Spleen (tissue), 11 donors: ENCODE measurements at regions not wholly inside any gene's neighbourhood (a gene's known extent, or its start where the extent isn't known, plus 50 kb on each side); places are given as distances from the start of the nearest gene placed in this dataset.

ENCODE experiments used
- DNase-seq: peaks from one replicate; pipeline ENCODE4 v3.0.0-alpha.2; 2020
- H3K27ac ChIP-seq, 8 donors: fragments of 200-600 bp; sonication (generic) in 7 of 8; 1 replicate in 4 of 8; 2 replicates in 4 of 8; pipeline versions ENCODE4 v1.5.0 to v1.8.0; 2016 to 2021; ENCODE audit warnings: inconsistent platforms in 4 of 8, mild to moderate bottlenecking in 4 of 8, moderate library complexity in 1 of 8
- H3K27me3 ChIP-seq, 7 donors: fragments of 200-600 bp; sonication (generic) in 6 of 7; replicated peaks in 1 of 7; 1 replicate in 4 of 7; 2 replicates in 3 of 7; pipeline versions ENCODE4 v1.5.0 to v1.8.0; 2016 to 2021; ENCODE audit warnings: inconsistent platforms in 3 of 7, mild to moderate bottlenecking in 1 of 7
- H3K36me3 ChIP-seq, 6 donors: fragments of 200-600 bp; sonication (generic) in 5 of 6; 1 replicate in 4 of 6; 2 replicates in 2 of 6; pipeline versions ENCODE4 v1.5.0 to v1.8.0; 2016 to 2021; ENCODE audit warnings: inconsistent platforms in 2 of 6
- H3K4me1 ChIP-seq, 6 donors: fragments of 200-600 bp; sonication (generic) in 5 of 6; 1 replicate in 3 of 6; 2 replicates in 3 of 6; pipeline versions ENCODE4 v1.5.0 to v1.8.0; 2016 to 2021; ENCODE audit warnings: inconsistent platforms in 3 of 6
- H3K4me3 ChIP-seq, 8 donors: fragments of 200-600 bp; sonication (generic) in 7 of 8; 1 replicate in 4 of 8; 2 replicates in 4 of 8; pipeline versions ENCODE4 v1.5.0 to v1.8.0; 2016 to 2021; ENCODE audit warnings: inconsistent platforms in 4 of 8, mild to moderate bottlenecking in 4 of 8, moderate library complexity in 2 of 8
- H3K9me3 ChIP-seq, 8 donors: fragments of 200-600 bp; sonication (generic) in 7 of 8; 1 replicate in 4 of 8; 2 replicates in 4 of 8; pipeline versions ENCODE4 v1.5.0 to v1.8.0; 2016 to 2021; ENCODE audit warnings: inconsistent platforms in 4 of 8
- POLR2A ChIP-seq, 3 donors: fragments of 450-650 bp; IDR thresholded peaks; one replicate each; pipeline ENCODE4 v1.5.1; 2017; ENCODE audit warnings: antibody characterized with exemption in 3 of 3, mild to moderate bottlenecking in 1 of 3
- POLR2AphosphoS5 ChIP-seq, 3 donors: sonication (generic); formaldehyde crosslinking; IDR thresholded peaks; one replicate each; pipeline ENCODE4 v1.5.1; 2017; ENCODE audit warnings: antibody characterized with exemption in 3 of 3
- WGBS, 5 donors: extraction: QIAGEN DNeasy Blood & Tissue Kit in 3 of 5; methylation state at CpG; one replicate each; pipeline versions ENCODE4 v1.1.5 to v1.1.7; 2013 to 2018; 5-methylcytosine and 5-hydroxymethylcytosine counted together
- intact Hi-C: fragments of 100-400 bp; cut with DNase I; formaldehyde crosslinking; loops from one replicate; pipeline ENCODE4 v1.15.0; 2023; ENCODE audit warnings: low total_unique reads
- TF ChIP-seq, protein P1 (sequence below), 11 experiments: fragments of 200-600 bp in 7 of 11; fragments of 450-650 bp in 4 of 11; sonication (generic) in 4 of 11; IDR thresholded peaks in 8 of 11; conservative IDR thresholded peaks in 3 of 11; 1 replicate in 7 of 11; 2 replicates in 4 of 11; pipeline versions ENCODE4 v1.4.0 to v1.8.0; 2016 to 2021; ENCODE audit warnings: antibody characterized with exemption in 11 of 11, inconsistent platforms in 4 of 11, mild to moderate bottlenecking in 1 of 11
- donor health status: healthy with polysubstance abuse.
- donor health status: DM: no; HTN: no; CAD: no; lungs with moderate emphysema.
- donor health status: DM: no; HTN: no; CAD: no.
- donor health status: Bipolar disorder and iron deficiency.
- donor health status: healthy.
- donor health status: DM: no; HTN: no; CAD: no.
- donor health status: DM: yes; HTN: yes; CAD: no.

DNA sequence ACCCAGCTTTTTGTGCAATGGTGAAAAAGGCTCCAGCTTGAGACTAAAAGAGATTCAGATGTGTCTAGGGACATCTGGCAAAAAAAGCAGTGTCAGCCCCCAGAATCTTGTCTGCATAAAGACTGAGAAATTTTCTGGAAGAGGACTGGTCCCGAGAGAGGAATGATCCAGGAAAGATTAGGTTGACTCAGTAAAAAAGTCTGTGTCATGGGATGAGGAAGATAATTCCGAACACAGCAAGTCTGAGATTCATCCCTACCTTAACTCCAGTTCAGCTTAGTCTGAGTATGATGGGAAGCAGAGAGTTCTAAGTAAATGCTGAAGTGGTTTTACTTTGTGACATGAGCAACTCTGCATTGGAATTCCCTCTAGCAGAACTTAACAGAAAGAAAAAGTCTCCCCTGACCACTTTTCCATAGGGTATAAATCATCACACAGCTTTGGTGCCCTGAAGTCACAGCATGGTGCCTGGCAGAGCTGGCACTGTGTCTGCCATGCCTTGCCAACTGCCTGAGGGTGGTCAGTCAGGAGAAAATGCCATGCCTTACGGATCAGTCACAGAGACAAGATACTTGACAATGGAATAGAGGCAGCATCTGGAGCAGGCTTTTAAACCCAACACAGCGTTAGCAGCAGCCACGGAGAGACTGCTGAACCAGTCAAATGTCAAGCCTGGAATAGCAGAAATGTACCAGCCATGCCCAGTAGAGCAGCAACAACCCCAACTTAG is 153.4 kb downstream of the ZC3H11B start:
- TF ChIP-seq, protein P1, sequence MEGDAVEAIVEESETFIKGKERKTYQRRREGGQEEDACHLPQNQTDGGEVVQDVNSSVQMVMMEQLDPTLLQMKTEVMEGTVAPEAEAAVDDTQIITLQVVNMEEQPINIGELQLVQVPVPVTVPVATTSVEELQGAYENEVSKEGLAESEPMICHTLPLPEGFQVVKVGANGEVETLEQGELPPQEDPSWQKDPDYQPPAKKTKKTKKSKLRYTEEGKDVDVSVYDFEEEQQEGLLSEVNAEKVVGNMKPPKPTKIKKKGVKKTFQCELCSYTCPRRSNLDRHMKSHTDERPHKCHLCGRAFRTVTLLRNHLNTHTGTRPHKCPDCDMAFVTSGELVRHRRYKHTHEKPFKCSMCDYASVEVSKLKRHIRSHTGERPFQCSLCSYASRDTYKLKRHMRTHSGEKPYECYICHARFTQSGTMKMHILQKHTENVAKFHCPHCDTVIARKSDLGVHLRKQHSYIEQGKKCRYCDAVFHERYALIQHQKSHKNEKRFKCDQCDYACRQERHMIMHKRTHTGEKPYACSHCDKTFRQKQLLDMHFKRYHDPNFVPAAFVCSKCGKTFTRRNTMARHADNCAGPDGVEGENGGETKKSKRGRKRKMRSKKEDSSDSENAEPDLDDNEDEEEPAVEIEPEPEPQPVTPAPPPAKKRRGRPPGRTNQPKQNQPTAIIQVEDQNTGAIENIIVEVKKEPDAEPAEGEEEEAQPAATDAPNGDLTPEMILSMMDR (IDR thresholded peaks at IDR 0.05 in 8 of 11, conservative IDR thresholded peaks at IDR 0.05 in 3 of 11): no peak
- TF ChIP-seq POLR2AphosphoS5 (IDR thresholded peaks at IDR 0.05): no peak
- no peak for TF ChIP-seq POLR2A (IDR thresholded peaks at IDR 0.05)
- WGBS, 5 donors: 79 to 86% (median 83%) methylated on average over 5 of the region's 5 CpGs
- Histone ChIP-seq H3K9me3 (no peaks in the 10 kb centered on the region), H3K36me3 (no peaks in the 10 kb centered on the region), H3K4me3 (no peak overlapping the region), H3K27me3 (no peaks in the 10 kb centered on the region), H3K27ac (peak overlapping the region in 3 of 8 donors; percentile 50 to 70 (median 65)), H3K4me1 (no peaks in the 10 kb centered on the region)
- DNase-seq: no peak
- intact Hi-C loops: no loop called here

DNA sequence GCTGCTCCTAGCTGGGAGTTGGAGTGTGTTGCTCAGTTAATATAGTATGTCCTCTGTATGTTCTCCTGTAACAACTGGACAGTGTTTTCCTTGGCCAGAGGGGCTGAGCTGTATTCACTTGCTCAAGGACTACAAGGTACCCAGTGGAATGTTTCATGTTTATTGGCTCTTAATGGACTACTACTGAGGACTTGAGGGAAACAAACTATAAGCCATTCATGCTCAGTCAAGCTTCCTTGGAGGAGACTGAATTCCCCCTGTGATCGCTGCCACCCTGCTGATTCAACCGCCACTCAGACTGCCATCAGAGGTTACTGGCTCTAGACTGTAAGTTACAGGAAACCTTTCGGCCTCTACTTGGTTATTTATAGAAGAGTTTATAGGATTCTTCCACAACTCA is 166.6 kb downstream of the ZC3H11B start:
- no peak for DNase-seq
- TF ChIP-seq POLR2A (IDR thresholded peaks at IDR 0.05): no peak
- TF ChIP-seq, protein P1 (IDR thresholded peaks at IDR 0.05 in 8 of 11, conservative IDR thresholded peaks at IDR 0.05 in 3 of 11): no peak
- TF ChIP-seq POLR2AphosphoS5 (IDR thresholded peaks at IDR 0.05): no peak
- 57 to 87% (median 75%) methylated on average over 3 of the region's 3 CpGs for WGBS, 5 donors
- intact Hi-C loops: no loop called here
- Histone ChIP-seq H3K27ac (no peak overlapping the region), H3K27me3 (no peaks in the 10 kb centered on the region), H3K36me3 (no peaks in the 10 kb centered on the region), H3K4me3 (no peak overlapping the region), H3K4me1 (no peaks in the 10 kb centered on the region), H3K9me3 (no peaks in the 10 kb centered on the region)

DNA sequence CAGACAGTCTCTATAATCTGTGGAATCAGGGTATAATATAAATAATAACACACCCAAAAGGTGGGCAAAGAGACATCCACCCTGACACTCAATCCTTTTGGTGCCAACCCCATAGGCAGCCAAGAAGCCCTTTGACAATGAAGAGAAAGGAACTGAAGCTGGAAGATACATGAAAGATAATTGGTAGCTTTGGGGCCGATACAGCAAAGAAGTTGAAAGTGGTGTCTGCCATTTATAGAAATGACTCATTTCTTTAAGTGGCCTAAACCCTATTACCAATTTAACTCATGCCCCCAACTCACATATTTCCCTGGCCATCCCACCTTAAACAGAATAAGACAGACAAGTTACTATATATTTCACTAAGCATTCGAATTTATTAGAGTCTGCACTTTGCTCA is 167.0 kb downstream of the ZC3H11B start:
- Histone ChIP-seq H3K4me3 (no peak overlapping the region), H3K36me3 (no peaks in the 10 kb centered on the region), H3K27ac (no peak overlapping the region), H3K9me3 (no peaks in the 10 kb centered on the region), H3K4me1 (no peaks in the 10 kb centered on the region), H3K27me3 (no peaks in the 10 kb centered on the region)
- TF ChIP-seq POLR2AphosphoS5 (IDR thresholded peaks at IDR 0.05): no peak
- no peak for TF ChIP-seq POLR2A (IDR thresholded peaks at IDR 0.05)
- TF ChIP-seq, protein P1 (IDR thresholded peaks at IDR 0.05 in 8 of 11, conservative IDR thresholded peaks at IDR 0.05 in 3 of 11): no peak
- intact Hi-C loops: no loop called here
- 78 to 87% (median 80%) methylated on average over 2 of the region's 2 CpGs for WGBS, 5 donors
- DNase-seq: no peak

DNA sequence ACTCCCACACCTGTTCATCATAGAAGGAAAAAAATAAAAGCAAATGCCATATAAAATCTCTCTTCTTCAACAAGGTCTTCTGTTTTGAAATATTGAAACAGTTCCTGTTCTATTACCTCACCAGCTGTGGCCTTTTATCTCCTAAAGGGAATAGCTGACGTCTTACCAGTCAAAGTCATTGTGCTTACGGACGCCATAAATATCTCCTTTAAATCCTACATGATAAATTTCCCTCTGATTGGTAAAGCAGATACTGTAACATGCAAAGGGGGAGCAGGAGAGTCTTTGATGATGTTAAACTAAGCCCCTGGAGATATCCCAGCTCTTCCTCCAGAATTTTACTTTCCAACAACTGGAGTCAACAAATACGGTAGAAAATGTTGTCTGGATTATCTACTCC is 168.4 kb downstream of the ZC3H11B start:
- H3K4me3 ChIP-seq: no peak overlapping the region
- DNase-seq: no peak
- H3K27me3 ChIP-seq: no peaks in the 10 kb centered on the region
- no peaks in the 10 kb centered on the region for H3K4me1 ChIP-seq
- intact Hi-C loops: no loop called here
- H3K36me3 ChIP-seq: no peaks in the 10 kb centered on the region
- TF ChIP-seq POLR2A (IDR thresholded peaks at IDR 0.05): no peak
- 76 to 85% (median 84%) methylated on average over 4 of the region's 4 CpGs for WGBS, 5 donors
- H3K9me3 ChIP-seq: no peaks in the 10 kb centered on the region
- H3K27ac ChIP-seq: no peak overlapping the region
